HCT116 (cell line): ENCODE measurements at regions not wholly inside any gene's neighbourhood (a gene's known extent, or its start where the extent isn't known, plus 50 kb on each side); places are given as distances from the start of the nearest gene placed in this dataset.

Experiments used
- CTCF ChIP-seq, 3 experiments: fragments of 200-600 bp in 1 of 3; sonication (generic) in 1 of 3; IDR thresholded peaks in 2 of 3; conservative IDR thresholded peaks in 1 of 3; 2 replicates each; pipeline ENCODE4 v1.5.1; 2012 to 2017; ENCODE audit warnings: low read depth in 2 of 3, low read length in 2 of 3, antibody characterized with exemption in 1 of 3, borderline replicate concordance in 1 of 3, control low read depth in 1 of 3, mild to moderate bottlenecking in 1 of 3, mixed read lengths in 1 of 3, mixed run types in 1 of 3, moderate library complexity in 1 of 3; ENCODE audit not compliant: insufficient read depth in 1 of 3
- EZH2phosphoT487 ChIP-seq: fragments of 200-600 bp; IDR thresholded peaks from 2 replicates; pipeline ENCODE4 v1.6.1; 2018; ENCODE audit warnings: antibody characterized with exemption, borderline replicate concordance
- POLR2A ChIP-seq: IDR thresholded peaks from 2 replicates; pipeline ENCODE4 v1.7.0; 2011; ENCODE audit warnings: borderline replicate concordance; ENCODE audit not compliant: insufficient read depth, insufficient read length; ENCODE audit errors: extremely low read depth
- TCF7L2 ChIP-seq: IDR thresholded peaks from 2 replicates; pipeline ENCODE4 v1.7.0; 2011; ENCODE audit warnings: borderline replicate concordance, inconsistent platforms; ENCODE audit not compliant: insufficient read depth, insufficient read length; ENCODE audit errors: extremely low read depth
- YY1 ChIP-seq: IDR thresholded peaks from 2 replicates; pipeline ENCODE4 v1.6.1; 2011; ENCODE audit warnings: low read length, low read depth, moderate library complexity, mild to moderate bottlenecking; ENCODE audit not compliant: insufficient replicate concordance; ENCODE audit errors: extremely low read depth
- ZFX ChIP-seq: fragments of 450-650 bp; IDR thresholded peaks from 2 replicates; pipeline ENCODE4 v1.6.1; 2017
- TF ChIP-seq, protein P1 (sequence below): IDR thresholded peaks from 2 replicates; pipeline ENCODE4 v1.6.1; 2012

- TF ChIP-seq CTCF (IDR thresholded peaks at IDR 0.05 in 2 of 3, conservative IDR thresholded peaks at IDR 0.05 in 1 of 3; ENCODE audit: borderline replicate concordance in 1 of 3, insufficient read depth in 1 of 3, low read depth in 2 of 3, low read length in 2 of 3), result no peak
- no peak for TF ChIP-seq POLR2A
- no peak for TF ChIP-seq EZH2phosphoT487
- TF ChIP-seq TCF7L2, result no peak
- TF ChIP-seq, protein P1, sequence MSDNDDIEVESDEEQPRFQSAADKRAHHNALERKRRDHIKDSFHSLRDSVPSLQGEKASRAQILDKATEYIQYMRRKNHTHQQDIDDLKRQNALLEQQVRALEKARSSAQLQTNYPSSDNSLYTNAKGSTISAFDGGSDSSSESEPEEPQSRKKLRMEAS, result no peak
- TF ChIP-seq ZFX, result no peak
- TF ChIP-seq YY1, result no peak
Measured at GRCh38 chr11:91086028-91086427, 863.2 kb upstream of the CHORDC1 start.
